ENCODE measurements at regions not wholly inside any gene's neighbourhood (a gene's known extent, or its start where the extent isn't known, plus 50 kb on each side); places are given as distances from the start of the nearest gene placed in this dataset.

GRCh38 chr1:56378341-56379070, 200.9 kb downstream of the PLPP3 start:
- H3K14ac ChIP-seq (ENCODE audit: insufficient read length): no peak overlapping the region
- H3K27me3 ChIP-seq (replicated peaks in 1 of 4; ENCODE audit: control insufficient read depth in 3 of 4, extremely low read depth in 1 of 4, insufficient read depth in 3 of 4, low read length in 3 of 4): no peaks in the 10 kb centered on the region
- H3K4me2 ChIP-seq (ENCODE audit: insufficient read depth in 1 of 2, low read depth in 2 of 2, low read length in 2 of 2): no peak overlapping the region
- H4K5ac ChIP-seq (ENCODE audit: insufficient read length, low read depth, low read length): no peak overlapping the region
- no peak overlapping the region for H2AK5ac ChIP-seq (ENCODE audit: low read depth, low read length)
- no peak overlapping the region for H3K56ac ChIP-seq (replicated peaks; ENCODE audit: insufficient read length, low read depth, low read length)
- H3K9ac ChIP-seq (replicated peaks in 1 of 4; ENCODE audit: extremely low read depth in 1 of 4, low read depth in 3 of 4, low read length in 3 of 4): no peak overlapping the region
- H2BK5ac ChIP-seq (ENCODE audit: low read depth, low read length): no peak overlapping the region
- H3K4me1 ChIP-seq (replicated peaks in 1 of 4; ENCODE audit: control insufficient read depth in 3 of 4, insufficient read depth in 4 of 4, low read length in 3 of 4): peaks cover 6 to 22% (median 16%) of the 10 kb centered on the region in 4 experiments; a peak in 6 of 7 replicates
- H4K20me1 ChIP-seq (replicated peaks in 1 of 2; ENCODE audit: control insufficient read depth in 1 of 2, insufficient read depth in 2 of 2, low read length in 2 of 2): no peaks in the 10 kb centered on the region
- H3K36me3 ChIP-seq (ENCODE audit: control insufficient read depth in 2 of 4, insufficient read depth in 4 of 4, low read length in 3 of 4): no peaks in the 10 kb centered on the region
- no peak overlapping the region for H3K27ac ChIP-seq (ENCODE audit: low read depth, low read length)
- FAIRE-seq (no peak), DNase-seq (ENCODE audit: low read depth in 1 of 2, low spot score in 2 of 2) (no peak)
- no peaks in the 10 kb centered on the region for H3K79me2 ChIP-seq (ENCODE audit: control insufficient read depth in 1 of 2, insufficient read depth in 2 of 2, low read length in 2 of 2)
- ChIA-PET CTCF (ENCODE audit: partially characterized antibody) (interaction anchor here (1.2 kb wide), 1 partner anchor 190 kb away, joined by 3 read pairs; no protein-coding TSS in a partner anchor), POLR2A (ENCODE audit: partially characterized antibody) (no interaction called here)
- H3K9me3 ChIP-seq (ENCODE audit: insufficient read depth in 2 of 2, low read depth in 1 of 2, low read length in 1 of 2): no peaks in the 10 kb centered on the region
- H4K91ac ChIP-seq (replicated peaks; ENCODE audit: insufficient read length, low read length): no peak overlapping the region
- no peak overlapping the region for H3K18ac ChIP-seq (ENCODE audit: extremely low read depth, low read length)
- H2AFZ ChIP-seq (ENCODE audit: low read length): no peak overlapping the region
- H3K4ac ChIP-seq (replicated peaks; ENCODE audit: insufficient read length, low read depth, low read length): no peak overlapping the region
- H2BK12ac ChIP-seq (ENCODE audit: low read depth, low read length): no peak overlapping the region
- no peak overlapping the region for H3K4me3 ChIP-seq (ENCODE audit: extremely low read depth in 1 of 4, insufficient read depth in 2 of 4, low read depth in 3 of 4, low read length in 4 of 4)
- 79% methylated on average over 6 of the region's 6 CpGs; no CpG with 5 or more reads in 1 of the 2 experiments for WGBS, 2 experiments (ENCODE audit: extremely low coverage in 1 of 2, insufficient coverage in 1 of 2, insufficient read length in 1 of 2, insufficient replicate concordance in 2 of 2, low coverage in 1 of 2, low lambda C conversion rate in 2 of 2, missing lambda C conversion rate in 1 of 2)
- TF ChIP-seq SUZ12 (IDR thresholded peaks at IDR 0.05; ENCODE audit: low read length) (no peak), RNF2 (IDR thresholded peaks at IDR 0.05; ENCODE audit: borderline replicate concordance, low read depth, low read length, missing control alignments, poor library complexity, severe bottlenecking) (no peak), KDM4A (IDR thresholded peaks at IDR 0.05; ENCODE audit: low read depth, low read length, severe bottlenecking) (no peak), CHD1 (IDR thresholded peaks at IDR 0.05; ENCODE audit: low read depth, low read length) (no peak)
- H3K23me2 ChIP-seq (ENCODE audit: low read depth, low read length): no peaks in the 10 kb centered on the region
- no peak overlapping the region for H4K8ac ChIP-seq (ENCODE audit: extremely low read depth, insufficient read depth, low read length)
- no peak overlapping the region for H2BK20ac ChIP-seq (ENCODE audit: low read length)
- no peaks in the 10 kb centered on the region for H3K79me1 ChIP-seq (ENCODE audit: low read depth, low read length)
- 0 out of 2 replicates have a peak overlapping the region, but pooled peaks have one; percentile 40 for H2BK15ac ChIP-seq (ENCODE audit: low read length)
- H3K23ac ChIP-seq (ENCODE audit: insufficient read length): no peak overlapping the region
- H2BK120ac ChIP-seq (replicated peaks; ENCODE audit: low read depth, low read length): no peak overlapping the region
